ENCODE measurements at regions not wholly inside any gene's neighbourhood (a gene's known extent, or its start where the extent isn't known, plus 50 kb on each side); places are given as distances from the start of the nearest gene placed in this dataset.

DNA sequence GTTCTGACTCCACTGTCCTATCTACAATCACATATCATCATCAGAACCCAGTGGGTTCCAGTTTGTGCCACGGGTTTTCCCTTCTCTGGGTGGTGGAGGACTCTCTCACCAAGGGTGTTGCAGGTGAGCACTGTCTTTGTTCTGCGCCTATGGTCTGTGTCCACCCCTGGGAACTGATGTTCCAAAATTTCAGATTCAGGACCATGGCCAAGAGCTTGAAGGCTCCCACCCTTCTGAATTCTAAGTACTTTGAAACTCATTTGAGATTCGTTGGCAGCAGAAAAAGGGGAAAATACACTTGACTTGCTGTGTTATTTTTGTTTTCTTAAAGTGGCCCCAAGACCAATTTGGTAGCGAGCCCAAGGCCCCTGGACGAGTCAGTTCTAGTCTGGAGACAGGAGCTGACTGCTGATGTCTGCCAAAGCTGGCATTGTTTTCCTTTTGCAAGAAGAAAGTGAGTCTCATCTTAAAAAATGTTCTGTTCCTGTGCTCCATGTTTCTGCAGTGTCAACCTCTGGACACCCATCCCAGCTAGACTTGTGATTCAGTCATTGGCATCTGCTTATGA is 310.9 kb downstream of the HAPSTR1 start:
- no peaks in the 10 kb centered on the region for H3K4me1 ChIP-seq (ENCODE audit: insufficient read depth, low read length)
- no peak overlapping the region for H3K4me3 ChIP-seq (ENCODE audit: low read length in 2 of 2)
- ChIA-PET POLR2A (ENCODE audit: partially characterized antibody) (no interaction called here), CTCF (ENCODE audit: partially characterized antibody) (no interaction called here)
- DNase-seq = no peak
- intact Hi-C loops (cut with micrococcal nuclease) = no loop called here
- no peaks in the 10 kb centered on the region for H3K27me3 Mint-ChIP-seq
- H3K4me1 Mint-ChIP-seq = no peaks in the 10 kb centered on the region
- no peak overlapping the region for H3K27ac ChIP-seq (ENCODE audit: low read depth, low read length)
- no peaks in the 10 kb centered on the region for H3K36me3 ChIP-seq (ENCODE audit: insufficient read depth, low read length)
- no peak overlapping the region for H3K4me3 Mint-ChIP-seq
- no peaks in the 10 kb centered on the region for H3K36me3 Mint-ChIP-seq
- peaks cover 0 to 12% (median 4%) of the 10 kb centered on the region in 8 donors for H3K9me3 Mint-ChIP-seq
- no peaks in the 10 kb centered on the region for H3K9me3 ChIP-seq (ENCODE audit: control insufficient read depth in 1 of 2, low read length in 2 of 2)
- H3K27ac Mint-ChIP-seq = no peak overlapping the region
- no peaks in the 10 kb centered on the region for H3K27me3 ChIP-seq (ENCODE audit: insufficient read depth, low read length)

DNA sequence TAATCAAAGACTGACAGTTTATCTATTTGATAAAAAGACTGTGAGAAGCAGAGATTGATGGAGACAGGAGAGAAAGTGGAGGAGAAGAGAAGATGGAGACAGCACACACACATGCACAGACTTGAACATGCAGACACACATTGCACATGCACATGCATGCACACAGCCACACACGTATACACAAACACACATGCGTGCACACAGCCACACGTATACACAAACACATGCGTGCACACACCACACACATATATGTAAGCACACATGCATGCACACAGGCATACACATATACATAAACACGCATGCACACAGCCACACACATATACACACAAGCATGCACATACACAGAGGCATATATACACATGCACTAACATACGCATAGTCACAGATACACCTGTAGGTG is 313.4 kb downstream of the HAPSTR1 start:
- no peak for DNase-seq
- ChIA-PET POLR2A (ENCODE audit: partially characterized antibody) (no interaction called here), CTCF (ENCODE audit: partially characterized antibody) (no interaction called here)
- Mint-ChIP-seq H3K27me3 (no peaks in the 10 kb centered on the region), H3K36me3 (no peaks in the 10 kb centered on the region), H3K4me1 (no peaks in the 10 kb centered on the region), H3K27ac (no peak overlapping the region), H3K9me3 (peaks cover 0 to 13% (median 0%) of the 10 kb centered on the region in 8 donors), H3K4me3 (no peak overlapping the region)
- Histone ChIP-seq H3K36me3 (ENCODE audit: insufficient read depth, low read length) (no peaks in the 10 kb centered on the region), H3K27me3 (ENCODE audit: insufficient read depth, low read length) (no peaks in the 10 kb centered on the region), H3K4me1 (ENCODE audit: insufficient read depth, low read length) (no peaks in the 10 kb centered on the region), H3K27ac (ENCODE audit: low read depth, low read length) (no peak overlapping the region), H3K9me3 (ENCODE audit: control insufficient read depth in 1 of 2, low read length in 2 of 2) (no peaks in the 10 kb centered on the region), H3K4me3 (ENCODE audit: low read length in 2 of 2) (no peak overlapping the region)
- intact Hi-C loops (cut with micrococcal nuclease) = no loop called here

DNA sequence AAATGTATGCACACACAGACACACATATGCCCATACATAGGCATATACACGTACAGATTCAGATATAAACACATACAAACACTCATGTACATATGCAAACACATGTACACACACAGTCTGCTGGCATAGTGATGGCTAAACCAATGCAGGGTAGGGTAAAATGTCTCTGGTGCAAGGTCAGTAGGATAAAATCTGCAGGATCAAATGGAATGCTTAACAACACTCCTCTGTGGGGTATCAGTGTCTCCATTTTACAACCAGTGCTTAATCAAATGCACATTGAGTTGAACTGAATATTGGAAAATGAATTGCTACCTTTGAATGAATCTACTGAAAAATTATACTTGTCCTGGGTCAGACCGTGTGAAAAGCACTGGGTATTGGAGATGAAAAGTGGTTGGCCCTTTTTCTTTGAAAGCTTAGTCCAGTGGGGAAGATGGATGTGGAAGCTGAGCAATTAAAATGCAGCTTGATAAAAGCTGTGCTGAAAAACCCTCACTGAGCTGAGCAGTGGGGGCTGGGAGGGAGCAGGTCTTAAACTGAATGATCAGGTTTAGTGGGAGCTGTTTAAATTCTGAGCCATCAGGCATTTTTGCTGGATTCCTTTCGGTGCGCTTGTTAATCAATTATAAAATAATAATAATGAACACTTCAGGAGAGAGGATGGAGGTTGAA is 314.7 kb downstream of the HAPSTR1 start:
- peak overlapping the region in 1 of 7 donors; percentile 20 for H3K27ac Mint-ChIP-seq
- peaks cover 0 to 13% (median 0%) of the 10 kb centered on the region in 8 donors for H3K9me3 Mint-ChIP-seq
- no peaks in the 10 kb centered on the region for H3K27me3 Mint-ChIP-seq
- H3K36me3 Mint-ChIP-seq = no peaks in the 10 kb centered on the region
- no peaks in the 10 kb centered on the region for H3K9me3 ChIP-seq (ENCODE audit: control insufficient read depth in 1 of 2, low read length in 2 of 2)
- no peaks in the 10 kb centered on the region for H3K36me3 ChIP-seq (ENCODE audit: insufficient read depth, low read length)
- no peak overlapping the region for H3K4me3 ChIP-seq (ENCODE audit: low read length in 2 of 2)
- H3K4me3 Mint-ChIP-seq = no peak overlapping the region
- POLR2A ChIA-PET (ENCODE audit: partially characterized antibody) = no interaction called here
- H3K4me1 ChIP-seq (ENCODE audit: insufficient read depth, low read length) = no peaks in the 10 kb centered on the region
- H3K4me1 Mint-ChIP-seq = no peaks in the 10 kb centered on the region
- no peaks in the 10 kb centered on the region for H3K27me3 ChIP-seq (ENCODE audit: insufficient read depth, low read length)
- no peak overlapping the region for H3K27ac ChIP-seq (ENCODE audit: low read depth, low read length)
- DNase-seq = no peak
- intact Hi-C loops (cut with micrococcal nuclease) = no loop called here
- CTCF ChIA-PET (ENCODE audit: partially characterized antibody) = no interaction called here

DNA sequence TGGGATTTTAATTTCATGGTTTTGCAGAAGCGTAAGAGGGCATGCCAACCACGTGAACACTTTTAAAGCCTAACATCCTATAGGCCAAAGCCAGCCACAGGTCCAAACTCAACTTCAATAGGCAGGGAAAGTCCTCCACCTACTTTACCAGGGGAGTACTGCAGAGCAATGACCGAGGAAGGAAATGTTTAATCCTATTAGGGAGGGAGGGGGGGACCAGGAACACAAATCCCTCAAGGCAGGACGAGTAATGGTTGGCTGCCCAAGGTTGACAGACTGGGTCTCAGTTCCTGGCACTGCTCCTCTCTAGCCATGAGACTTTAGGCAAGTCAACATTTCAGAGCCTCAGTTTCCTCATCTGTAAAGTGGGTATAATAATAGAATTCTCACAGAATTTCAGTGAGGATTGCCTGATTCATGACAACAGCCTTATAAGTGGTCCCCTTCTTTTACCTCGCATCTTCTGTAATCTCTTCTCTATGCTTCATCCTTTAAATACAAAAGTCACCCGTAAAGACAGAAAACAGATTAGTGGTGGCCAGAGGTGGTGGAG is 315.8 kb downstream of the HAPSTR1 start:
- CTCF ChIA-PET (ENCODE audit: partially characterized antibody) = no interaction called here
- no peak overlapping the region for H3K27ac Mint-ChIP-seq
- DNase-seq = no peak

DNA sequence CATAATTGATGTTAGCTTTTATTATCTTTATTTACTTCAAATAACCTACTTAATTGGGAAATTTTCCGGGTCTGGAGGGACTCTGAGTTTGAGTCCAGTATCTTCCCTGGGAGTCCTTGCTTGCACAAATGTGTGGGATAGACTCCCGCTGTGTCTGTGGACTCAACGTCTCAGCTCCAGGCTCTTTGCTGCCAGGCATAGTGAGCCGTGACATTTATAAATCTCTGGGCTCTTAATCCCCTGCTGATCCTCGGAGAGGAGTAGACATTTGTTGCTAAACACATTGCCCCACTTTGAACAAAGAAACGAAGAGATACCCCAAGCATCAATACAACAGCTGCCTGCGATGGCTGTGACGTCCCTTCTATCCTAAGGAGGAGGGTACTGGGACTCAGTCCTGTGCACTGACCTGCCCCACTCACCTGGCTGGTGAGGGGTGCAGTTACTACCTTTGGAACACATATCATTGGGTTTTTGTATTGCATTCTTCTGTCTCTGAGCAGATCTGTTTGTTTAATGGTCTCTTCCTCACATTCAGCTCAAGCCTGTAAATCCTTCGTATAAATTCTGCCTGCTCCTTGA is 316.9 kb downstream of the HAPSTR1 start:
- no peak for DNase-seq
- Histone ChIP-seq H3K4me1 (ENCODE audit: insufficient read depth, low read length) (no peaks in the 10 kb centered on the region), H3K9me3 (ENCODE audit: control insufficient read depth in 1 of 2, low read length in 2 of 2) (no peaks in the 10 kb centered on the region), H3K27me3 (ENCODE audit: insufficient read depth, low read length) (no peaks in the 10 kb centered on the region), H3K4me3 (ENCODE audit: low read length in 2 of 2) (no peak overlapping the region), H3K27ac (ENCODE audit: low read depth, low read length) (no peak overlapping the region), H3K36me3 (ENCODE audit: insufficient read depth, low read length) (no peaks in the 10 kb centered on the region)
- intact Hi-C loops (cut with micrococcal nuclease) = no loop called here
- Mint-ChIP-seq H3K36me3 (no peaks in the 10 kb centered on the region), H3K9me3 (peaks cover 0 to 13% (median 0%) of the 10 kb centered on the region in 8 donors), H3K27ac (no peak overlapping the region), H3K4me1 (no peaks in the 10 kb centered on the region), H3K27me3 (no peaks in the 10 kb centered on the region), H3K4me3 (no peak overlapping the region)
- CTCF ChIA-PET (ENCODE audit: partially characterized antibody) = no interaction called here
- POLR2A ChIA-PET (ENCODE audit: partially characterized antibody) = no interaction called here

More for the DNA sequence above, 315.8 kb downstream of the HAPSTR1 start:
- H3K4me3 Mint-ChIP-seq = no peak overlapping the region
- Histone ChIP-seq H3K4me1 (ENCODE audit: insufficient read depth, low read length) (no peaks in the 10 kb centered on the region), H3K36me3 (ENCODE audit: insufficient read depth, low read length) (no peaks in the 10 kb centered on the region), H3K9me3 (ENCODE audit: control insufficient read depth in 1 of 2, low read length in 2 of 2) (no peaks in the 10 kb centered on the region), H3K4me3 (ENCODE audit: low read length in 2 of 2) (no peak overlapping the region), H3K27ac (ENCODE audit: low read depth, low read length) (no peak overlapping the region), H3K27me3 (ENCODE audit: insufficient read depth, low read length) (no peaks in the 10 kb centered on the region)
- H3K9me3 Mint-ChIP-seq = peaks cover 0 to 13% (median 0%) of the 10 kb centered on the region in 8 donors
- POLR2A ChIA-PET (ENCODE audit: partially characterized antibody) = no interaction called here
- intact Hi-C loops (cut with micrococcal nuclease) = no loop called here
- H3K36me3 Mint-ChIP-seq = no peaks in the 10 kb centered on the region
- H3K27me3 Mint-ChIP-seq = no peaks in the 10 kb centered on the region
- H3K4me1 Mint-ChIP-seq = no peaks in the 10 kb centered on the region

DNA sequence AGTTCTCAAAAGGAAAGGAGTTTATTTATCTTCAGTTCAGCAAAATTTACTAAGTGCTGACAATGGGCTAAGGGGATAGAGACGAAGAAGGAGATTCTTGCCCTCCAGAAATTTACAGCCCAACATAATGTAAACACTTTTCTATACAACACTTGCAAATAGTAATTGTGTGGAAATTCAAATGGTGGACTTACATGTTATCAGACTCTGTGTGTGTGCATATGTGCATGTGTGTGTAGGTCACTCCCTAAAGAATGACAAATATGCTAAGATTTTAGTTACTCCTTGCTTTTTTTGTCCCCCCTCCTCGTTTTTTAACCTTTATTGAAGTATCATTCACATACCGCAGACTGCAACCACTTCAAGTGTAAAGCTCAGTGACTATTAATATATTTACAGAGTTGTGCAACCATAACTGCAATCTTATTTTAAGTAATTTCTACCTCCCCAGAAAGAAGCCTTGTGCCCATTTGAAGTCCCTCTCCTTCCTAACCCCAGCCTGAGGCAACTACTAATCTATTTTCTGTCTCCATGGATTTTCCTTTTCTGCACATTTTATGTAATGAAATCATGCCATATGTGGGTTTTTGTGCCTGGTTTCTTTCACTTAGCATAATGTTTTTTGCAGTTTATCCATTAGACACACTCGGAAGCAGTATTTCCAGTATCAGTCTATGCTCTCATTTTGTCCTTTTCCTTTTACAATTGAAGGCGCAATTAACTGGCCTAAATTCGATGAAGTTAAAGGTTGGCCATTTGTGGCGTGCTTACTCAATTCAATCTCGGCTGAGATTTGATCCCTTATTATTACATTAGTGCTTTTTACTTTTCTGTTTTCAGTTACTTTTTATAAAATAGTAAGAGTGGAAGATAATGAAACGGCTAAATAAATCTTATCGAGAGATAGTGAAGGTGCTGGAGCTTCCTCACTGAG is 318.4 kb downstream of the HAPSTR1 start:
- H3K27ac ChIP-seq (ENCODE audit: low read depth, low read length) = no peak overlapping the region
- DNase-seq = no peak
- Mint-ChIP-seq H3K4me1 (no peaks in the 10 kb centered on the region), H3K27me3 (no peaks in the 10 kb centered on the region), H3K27ac (no peak overlapping the region), H3K36me3 (no peaks in the 10 kb centered on the region), H3K4me3 (no peak overlapping the region), H3K9me3 (peaks cover 0 to 6% (median 0%) of the 10 kb centered on the region in 8 donors)
- no peaks in the 10 kb centered on the region for H3K4me1 ChIP-seq (ENCODE audit: insufficient read depth, low read length)
- H3K27me3 ChIP-seq (ENCODE audit: insufficient read depth, low read length) = no peaks in the 10 kb centered on the region
- no peak overlapping the region for H3K4me3 ChIP-seq (ENCODE audit: low read length in 2 of 2)
- no peaks in the 10 kb centered on the region for H3K36me3 ChIP-seq (ENCODE audit: insufficient read depth, low read length)
- no peaks in the 10 kb centered on the region for H3K9me3 ChIP-seq (ENCODE audit: control insufficient read depth in 1 of 2, low read length in 2 of 2)
- ChIA-PET CTCF (ENCODE audit: partially characterized antibody) (no interaction called here), POLR2A (ENCODE audit: partially characterized antibody) (no interaction called here)
- intact Hi-C loops (cut with micrococcal nuclease) = no loop called here

DNA sequence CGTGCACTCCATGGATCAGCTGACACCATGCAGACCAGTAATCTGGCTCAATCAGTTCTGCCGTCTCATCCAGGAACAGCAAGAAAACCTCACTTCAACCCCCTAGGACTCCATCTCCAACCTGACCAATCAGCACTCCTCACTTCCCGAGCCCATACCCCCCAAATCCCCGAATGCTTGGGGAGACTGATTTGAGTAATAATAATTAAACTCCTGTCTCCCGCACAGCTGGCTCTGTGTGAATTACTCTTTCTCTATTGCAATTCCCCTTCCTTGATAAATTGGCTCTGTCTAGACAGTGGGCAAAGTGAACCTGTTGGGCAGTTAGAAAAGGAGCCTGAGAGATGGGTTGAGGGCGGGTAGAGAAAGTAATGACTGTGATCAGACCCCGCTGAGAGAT is 320.0 kb downstream of the HAPSTR1 start:
- no peaks in the 10 kb centered on the region for H3K27me3 Mint-ChIP-seq
- H3K27ac Mint-ChIP-seq = no peak overlapping the region
- intact Hi-C loops (cut with micrococcal nuclease) = no loop called here
- Histone ChIP-seq H3K4me1 (ENCODE audit: insufficient read depth, low read length) (no peaks in the 10 kb centered on the region), H3K36me3 (ENCODE audit: insufficient read depth, low read length) (no peaks in the 10 kb centered on the region), H3K27ac (ENCODE audit: low read depth, low read length) (no peak overlapping the region), H3K9me3 (ENCODE audit: control insufficient read depth in 1 of 2, low read length in 2 of 2) (no peaks in the 10 kb centered on the region), H3K4me3 (ENCODE audit: low read length in 2 of 2) (no peak overlapping the region), H3K27me3 (ENCODE audit: insufficient read depth, low read length) (no peaks in the 10 kb centered on the region)
- no peak for DNase-seq
- no peaks in the 10 kb centered on the region for H3K4me1 Mint-ChIP-seq
- H3K36me3 Mint-ChIP-seq = no peaks in the 10 kb centered on the region
- peaks cover 0 to 10% (median 2%) of the 10 kb centered on the region in 8 donors for H3K9me3 Mint-ChIP-seq
- no peak overlapping the region for H3K4me3 Mint-ChIP-seq
- POLR2A ChIA-PET (ENCODE audit: partially characterized antibody) = no interaction called here
- CTCF ChIA-PET (ENCODE audit: partially characterized antibody) = no interaction called here
